ENCODE measurements at regions not wholly inside any gene's neighbourhood (a gene's known extent, or its start where the extent isn't known, plus 50 kb on each side); places are given as distances from the start of the nearest gene placed in this dataset.

DNA sequence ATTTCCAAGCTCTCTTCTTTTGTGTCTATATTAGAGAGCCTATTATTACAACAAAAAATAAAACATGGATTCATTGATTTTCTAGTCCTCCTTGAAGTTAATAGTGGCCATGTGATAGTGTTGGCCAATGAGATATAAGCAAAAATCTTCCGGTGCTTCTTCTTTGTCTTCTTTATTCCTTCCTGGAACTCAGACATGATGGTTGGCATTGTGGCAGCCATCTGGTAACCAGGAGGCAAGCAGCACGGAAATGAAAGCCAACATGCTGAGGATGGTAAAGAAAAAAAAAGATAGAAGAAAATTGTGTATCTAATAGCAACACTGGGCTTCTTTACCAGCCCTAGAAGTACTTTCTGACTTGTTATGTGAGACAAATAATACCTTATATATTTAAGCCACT, 50.8 kb upstream of the SEL1L start:
- no peak for DNase-seq (ENCODE audit: unreplicated experiment)
- H3K4me3 Mint-ChIP-seq (ENCODE audit: unreplicated experiment): no peak overlapping the region
- TF ChIP-seq, protein P1, sequence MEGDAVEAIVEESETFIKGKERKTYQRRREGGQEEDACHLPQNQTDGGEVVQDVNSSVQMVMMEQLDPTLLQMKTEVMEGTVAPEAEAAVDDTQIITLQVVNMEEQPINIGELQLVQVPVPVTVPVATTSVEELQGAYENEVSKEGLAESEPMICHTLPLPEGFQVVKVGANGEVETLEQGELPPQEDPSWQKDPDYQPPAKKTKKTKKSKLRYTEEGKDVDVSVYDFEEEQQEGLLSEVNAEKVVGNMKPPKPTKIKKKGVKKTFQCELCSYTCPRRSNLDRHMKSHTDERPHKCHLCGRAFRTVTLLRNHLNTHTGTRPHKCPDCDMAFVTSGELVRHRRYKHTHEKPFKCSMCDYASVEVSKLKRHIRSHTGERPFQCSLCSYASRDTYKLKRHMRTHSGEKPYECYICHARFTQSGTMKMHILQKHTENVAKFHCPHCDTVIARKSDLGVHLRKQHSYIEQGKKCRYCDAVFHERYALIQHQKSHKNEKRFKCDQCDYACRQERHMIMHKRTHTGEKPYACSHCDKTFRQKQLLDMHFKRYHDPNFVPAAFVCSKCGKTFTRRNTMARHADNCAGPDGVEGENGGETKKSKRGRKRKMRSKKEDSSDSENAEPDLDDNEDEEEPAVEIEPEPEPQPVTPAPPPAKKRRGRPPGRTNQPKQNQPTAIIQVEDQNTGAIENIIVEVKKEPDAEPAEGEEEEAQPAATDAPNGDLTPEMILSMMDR (IDR thresholded peaks at IDR 0.05; ENCODE audit: unreplicated experiment): no peak
- ChIA-PET POLR2A (interaction anchor here (0.7 kb wide), 1 partner anchor 19 kb away, joined by 3 read pairs; no protein-coding TSS in a partner anchor), CTCF (interaction anchor here (2.5 kb wide), 1 partner anchor 19 kb away, joined by 8 read pairs; no protein-coding TSS in a partner anchor)
- intact Hi-C loops (cut with micrococcal nuclease): no loop called here
- no peaks in the 10 kb centered on the region for H3K36me3 Mint-ChIP-seq (ENCODE audit: insufficient read depth, unreplicated experiment)
- no peaks in the 10 kb centered on the region for H3K9me3 Mint-ChIP-seq (ENCODE audit: unreplicated experiment)
- BruUV-seq (replicated peaks): no TSS peak
- H3K4me1 Mint-ChIP-seq (ENCODE audit: insufficient read depth, unreplicated experiment): no peaks in the 10 kb centered on the region
- H3K27ac Mint-ChIP-seq (ENCODE audit: low read depth, unreplicated experiment): no peak overlapping the region
- no peaks in the 10 kb centered on the region for H3K27me3 Mint-ChIP-seq (ENCODE audit: insufficient read depth, unreplicated experiment)

GRCh38 chr14:81589381-81590065, 55.9 kb upstream of the SEL1L start:
- no peak overlapping the region for H3K4me3 Mint-ChIP-seq (ENCODE audit: unreplicated experiment)
- H3K36me3 Mint-ChIP-seq (ENCODE audit: insufficient read depth, unreplicated experiment): no peaks in the 10 kb centered on the region
- no TSS peak for BruUV-seq (replicated peaks)
- H3K27ac Mint-ChIP-seq (ENCODE audit: low read depth, unreplicated experiment): no peak overlapping the region
- TF ChIP-seq, protein P1 (IDR thresholded peaks at IDR 0.05; ENCODE audit: unreplicated experiment): no peak
- intact Hi-C loops (cut with micrococcal nuclease): no loop called here
- no peaks in the 10 kb centered on the region for H3K9me3 Mint-ChIP-seq (ENCODE audit: unreplicated experiment)
- CTCF ChIA-PET: no interaction called here
- H3K27me3 Mint-ChIP-seq (ENCODE audit: insufficient read depth, unreplicated experiment): no peaks in the 10 kb centered on the region
- POLR2A ChIA-PET: interaction anchor here (0.8 kb wide), 1 partner anchor 53 kb away, joined by 3 read pairs; no protein-coding TSS in a partner anchor
- DNase-seq (ENCODE audit: unreplicated experiment): peak; percentile 15
- H3K4me1 Mint-ChIP-seq (ENCODE audit: insufficient read depth, unreplicated experiment): no peaks in the 10 kb centered on the region

GRCh38 chr14:81591266-81591665, 57.6 kb upstream of the SEL1L start:
- H3K4me1 Mint-ChIP-seq (ENCODE audit: insufficient read depth, unreplicated experiment): no peaks in the 10 kb centered on the region
- no peak for DNase-seq (ENCODE audit: unreplicated experiment)
- no TSS peak for BruUV-seq (replicated peaks)
- TF ChIP-seq, protein P1 (IDR thresholded peaks at IDR 0.05; ENCODE audit: unreplicated experiment): no peak
- no peaks in the 10 kb centered on the region for H3K9me3 Mint-ChIP-seq (ENCODE audit: unreplicated experiment)
- H3K27ac Mint-ChIP-seq (ENCODE audit: low read depth, unreplicated experiment): no peak overlapping the region
- no peak overlapping the region for H3K4me3 Mint-ChIP-seq (ENCODE audit: unreplicated experiment)
- POLR2A ChIA-PET: no interaction called here
- H3K27me3 Mint-ChIP-seq (ENCODE audit: insufficient read depth, unreplicated experiment): no peaks in the 10 kb centered on the region
- intact Hi-C loops (cut with micrococcal nuclease): no loop called here
- H3K36me3 Mint-ChIP-seq (ENCODE audit: insufficient read depth, unreplicated experiment): no peaks in the 10 kb centered on the region
- CTCF ChIA-PET: interaction anchor here (0.6 to 1.8 kb wide), 3 partner anchors 26 to 369 kb away, joined by 3 to 4 read pairs (median 3); no protein-coding TSS in a partner anchor

GRCh38 chr14:81594012-81594411, 60.4 kb upstream of the SEL1L start:
- no peaks in the 10 kb centered on the region for H3K27me3 Mint-ChIP-seq (ENCODE audit: insufficient read depth, unreplicated experiment)
- ChIA-PET CTCF (interaction anchor here (0.7 kb wide), 1 partner anchor 1980 kb away, joined by 3 read pairs; no protein-coding TSS in a partner anchor), POLR2A (no interaction called here)
- no TSS peak for BruUV-seq (replicated peaks)
- intact Hi-C loops (cut with micrococcal nuclease): no loop called here
- H3K9me3 Mint-ChIP-seq (ENCODE audit: unreplicated experiment): no peaks in the 10 kb centered on the region
- peak; percentile 18 for DNase-seq (ENCODE audit: unreplicated experiment)
- H3K36me3 Mint-ChIP-seq (ENCODE audit: insufficient read depth, unreplicated experiment): no peaks in the 10 kb centered on the region
- no peaks in the 10 kb centered on the region for H3K4me1 Mint-ChIP-seq (ENCODE audit: insufficient read depth, unreplicated experiment)
- no peak overlapping the region for H3K4me3 Mint-ChIP-seq (ENCODE audit: unreplicated experiment)
- TF ChIP-seq, protein P1 (IDR thresholded peaks at IDR 0.05; ENCODE audit: unreplicated experiment): no peak
- no peak overlapping the region for H3K27ac Mint-ChIP-seq (ENCODE audit: low read depth, unreplicated experiment)
